ENCODE measurements at regions not wholly inside any gene's neighbourhood (a gene's known extent, or its start where the extent isn't known, plus 50 kb on each side); places are given as distances from the start of the nearest gene placed in this dataset.

- H3K4me3 ChIP-seq (ENCODE audit: low read length): peak overlapping the region; percentile 12; the same call in 1 of the 2 replicates
- POLR2A ChIA-PET (ENCODE audit: unreplicated experiment): interaction anchor here (0.7 kb wide), 1 partner anchor 54 kb away, joined by 3 read pairs; no protein-coding TSS in a partner anchor
- H3K36me3 ChIP-seq (ENCODE audit: low read depth, low read length): no peaks in the 10 kb centered on the region
- peak overlapping the region; percentile 70 for H3K27ac ChIP-seq (ENCODE audit: low read length)
- DNase-seq (peak; percentile 98), ATAC-seq (peak; percentile 90)
- no peaks in the 10 kb centered on the region for H3K27me3 ChIP-seq (ENCODE audit: low read length)
- H3K4me2 ChIP-seq (ENCODE audit: low read length): peak overlapping the region; percentile 64
- CTCF ChIA-PET: interaction anchor here (0.6 kb wide), 1 partner anchor 159 kb away, joined by 3 read pairs; no protein-coding TSS in a partner anchor
- H4K20me1 ChIP-seq (ENCODE audit: low read length): no peaks in the 10 kb centered on the region
- intact Hi-C loops (cut with micrococcal nuclease): loop anchor here (2.0 kb wide), 1 partner anchor 59 kb away; no protein-coding TSS in a partner anchor
- H3F3A ChIP-seq (ENCODE audit: low read length, unreplicated experiment): no peaks in the 10 kb centered on the region
- peaks cover 30% of the 10 kb centered on the region for H3K4me1 ChIP-seq (ENCODE audit: insufficient read depth, low read length)
- peak overlapping the region; percentile 29 for H2AFZ ChIP-seq (ENCODE audit: low read length)
- no TSS peak for BruUV-seq (replicated peaks)
- H3K9me2 ChIP-seq (replicated peaks; ENCODE audit: low read length): no peaks in the 10 kb centered on the region
- TF ChIP-seq EZH2phosphoT487 (IDR thresholded peaks at IDR 0.05; ENCODE audit: borderline replicate concordance, low read length): no peak
- TF ChIP-seq EZH2 (IDR thresholded peaks at IDR 0.05; ENCODE audit: low read length, unreplicated experiment): no peak
- no peak for TF ChIP-seq CTCF (conservative IDR thresholded peaks at IDR 0.05; ENCODE audit: low read depth, low read length)
- no peaks in the 10 kb centered on the region for H3K79me2 ChIP-seq (ENCODE audit: low read length)
- H3K9me3 ChIP-seq (ENCODE audit: low read length): no peaks in the 10 kb centered on the region
- H3K9ac ChIP-seq (ENCODE audit: low read length): peak overlapping the region; percentile 27; the same call in 1 of the 2 replicates
Measured at GRCh38 chr20:56689318-56689717, 60.2 kb downstream of the TFAP2C start.

- peak; percentile 36 for ATAC-seq
Measured at GRCh38 chr20:56689852-56690485, 60.9 kb downstream of the TFAP2C start.

More at GRCh38 chr20:56689852-56690485, 60.9 kb downstream of the TFAP2C start:
- CTCF ChIA-PET: interaction anchor here (0.6 kb wide), 1 partner anchor 159 kb away, joined by 3 read pairs; no protein-coding TSS in a partner anchor
- Histone ChIP-seq H3K27me3 (ENCODE audit: low read length) (no peaks in the 10 kb centered on the region), H3K9me2 (replicated peaks; ENCODE audit: low read length) (no peaks in the 10 kb centered on the region), H3K4me1 (ENCODE audit: insufficient read depth, low read length) (peaks cover 30% of the 10 kb centered on the region), H3K9ac (ENCODE audit: low read length) (peak overlapping the region; percentile 17; the same call in 1 of the 2 replicates), H3K36me3 (ENCODE audit: low read depth, low read length) (no peaks in the 10 kb centered on the region), H3K4me2 (ENCODE audit: low read length) (peak overlapping the region; percentile 64), H2AFZ (ENCODE audit: low read length) (peak overlapping the region; percentile 29), H3F3A (ENCODE audit: low read length, unreplicated experiment) (no peaks in the 10 kb centered on the region), H3K27ac (ENCODE audit: low read length) (peak overlapping the region; percentile 70), H3K9me3 (ENCODE audit: low read length) (no peaks in the 10 kb centered on the region), H3K4me3 (ENCODE audit: low read length) (peak overlapping the region; percentile 12; the same call in 1 of the 2 replicates), H3K79me2 (ENCODE audit: low read length) (no peaks in the 10 kb centered on the region), H4K20me1 (ENCODE audit: low read length) (no peaks in the 10 kb centered on the region)
- DNase-seq: peak; percentile 63
- POLR2A ChIA-PET (ENCODE audit: unreplicated experiment): no interaction called here
- TF ChIP-seq EZH2phosphoT487 (IDR thresholded peaks at IDR 0.05; ENCODE audit: borderline replicate concordance, low read length) (no peak), EZH2 (IDR thresholded peaks at IDR 0.05; ENCODE audit: low read length, unreplicated experiment) (no peak), CTCF (conservative IDR thresholded peaks at IDR 0.05; ENCODE audit: low read depth, low read length) (no peak)
- intact Hi-C loops (cut with micrococcal nuclease): loop anchor here (2.0 kb wide), 1 partner anchor 59 kb away; no protein-coding TSS in a partner anchor
- no TSS peak for BruUV-seq (replicated peaks)

All from PC-3 (cell line).